ENCODE measurements at regions not wholly inside any gene's neighbourhood (a gene's known extent, or its start where the extent isn't known, plus 50 kb on each side); places are given as distances from the start of the nearest gene placed in this dataset.

- Histone ChIP-seq H3K4me1 (no peaks in the 10 kb centered on the region), H3K27ac (no peak overlapping the region), H3K27me3 (no peaks in the 10 kb centered on the region), H3K9me3 (no peaks in the 10 kb centered on the region), H3K36me3 (no peaks in the 10 kb centered on the region), H3K4me3 (no peak overlapping the region)
- DNase-seq = no peak
- intact Hi-C loops (cut with DNase I) = no loop called here
- no peak for ATAC-seq
- TF ChIP-seq CTCF (IDR thresholded peaks at IDR 0.05) = no peak
Measured at GRCh38 chr3:110965976-110966375, 105.6 kb upstream of the NECTIN3 start.

GRCh38 chr3:110966966-110967663, 104.5 kb upstream of the NECTIN3 start:
- Histone ChIP-seq H3K4me1 (no peaks in the 10 kb centered on the region), H3K4me3 (no peak overlapping the region), H3K27me3 (no peaks in the 10 kb centered on the region), H3K27ac (no peak overlapping the region), H3K36me3 (no peaks in the 10 kb centered on the region), H3K9me3 (no peaks in the 10 kb centered on the region)
- TF ChIP-seq CTCF (IDR thresholded peaks at IDR 0.05) = no peak
- intact Hi-C loops (cut with DNase I) = no loop called here
- ATAC-seq = no peak
- no peak for DNase-seq

- H3K4me1 ChIP-seq = no peaks in the 10 kb centered on the region
- H3K9me3 ChIP-seq = no peaks in the 10 kb centered on the region
- ATAC-seq (no peak), DNase-seq (no peak)
- H3K4me3 ChIP-seq = no peak overlapping the region
- H3K36me3 ChIP-seq = no peaks in the 10 kb centered on the region
- no peaks in the 10 kb centered on the region for H3K27me3 ChIP-seq
- no peak for TF ChIP-seq CTCF (IDR thresholded peaks at IDR 0.05)
- intact Hi-C loops (cut with DNase I) = no loop called here
- no peak overlapping the region for H3K27ac ChIP-seq
Measured at GRCh38 chr3:110968076-110968475, 103.5 kb upstream of the NECTIN3 start.

- no peak for TF ChIP-seq CTCF (IDR thresholded peaks at IDR 0.05)
- DNase-seq (no peak), ATAC-seq (no peak)
- Histone ChIP-seq H3K4me1 (no peaks in the 10 kb centered on the region), H3K4me3 (no peak overlapping the region), H3K27me3 (no peaks in the 10 kb centered on the region), H3K27ac (no peak overlapping the region), H3K9me3 (no peaks in the 10 kb centered on the region), H3K36me3 (no peaks in the 10 kb centered on the region)
- intact Hi-C loops (cut with DNase I) = no loop called here
Measured at GRCh38 chr3:110969229-110970211, 102.1 kb upstream of the NECTIN3 start.

GRCh38 chr3:110971010-110971601, 100.5 kb upstream of the NECTIN3 start:
- DNase-seq (no peak), ATAC-seq (no peak)
- H3K27ac ChIP-seq = no peak overlapping the region
- no peaks in the 10 kb centered on the region for H3K9me3 ChIP-seq
- intact Hi-C loops (cut with DNase I) = no loop called here
- no peak for TF ChIP-seq CTCF (IDR thresholded peaks at IDR 0.05)
- H3K27me3 ChIP-seq = no peaks in the 10 kb centered on the region
- H3K4me1 ChIP-seq = no peaks in the 10 kb centered on the region
- no peaks in the 10 kb centered on the region for H3K36me3 ChIP-seq
- H3K4me3 ChIP-seq = no peak overlapping the region

Data from upper lobe of right lung (tissue), 1 donor.